ENCODE measurements at regions not wholly inside any gene's neighbourhood (a gene's known extent, or its start where the extent isn't known, plus 50 kb on each side); places are given as distances from the start of the nearest gene placed in this dataset.
"Not testable (repeated sequence)": the region's sequence is repeated elsewhere in the genome, so short reads cannot be mapped to it uniquely, and the experiment has no call there.

DNA sequence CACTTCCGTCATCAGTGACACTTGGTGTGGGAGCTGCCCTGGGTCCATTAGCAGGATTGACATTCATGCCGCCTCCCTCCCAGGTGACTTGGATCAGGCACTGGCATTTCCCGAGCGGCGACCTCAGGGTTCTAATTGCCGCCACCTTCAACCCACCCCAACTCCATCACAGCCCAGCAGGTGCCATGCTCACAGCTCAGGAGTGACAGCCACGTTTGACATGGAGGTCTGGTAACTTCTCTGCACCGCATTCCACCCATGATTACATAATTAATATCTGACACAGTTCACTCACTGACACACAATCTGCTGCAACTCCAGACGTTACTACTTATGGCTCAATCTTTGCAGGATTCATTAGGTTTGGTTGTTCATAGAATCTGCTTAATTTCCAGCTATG is 450.9 kb upstream of the MYT1L start:
- no peak for DNase-seq

DNA sequence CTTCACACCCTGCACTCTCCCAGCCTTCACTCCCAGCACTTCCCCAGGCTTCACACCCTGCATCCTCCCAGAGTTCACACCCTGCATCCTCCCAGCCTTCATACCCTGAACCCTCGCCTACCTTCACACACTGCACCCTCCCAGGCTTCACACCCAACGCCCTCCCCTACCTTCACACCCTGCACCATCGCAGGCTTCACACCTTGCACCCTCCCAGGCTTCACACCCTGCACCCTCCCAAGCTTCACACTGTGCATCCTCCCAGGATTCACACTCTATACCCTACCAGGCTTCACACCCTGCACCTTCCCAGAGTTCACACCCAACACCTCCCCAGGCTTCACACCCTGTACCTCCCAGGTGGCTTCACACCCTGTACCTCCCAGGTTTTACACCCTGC is 448.7 kb upstream of the MYT1L start:
- no peak for DNase-seq

DNA sequence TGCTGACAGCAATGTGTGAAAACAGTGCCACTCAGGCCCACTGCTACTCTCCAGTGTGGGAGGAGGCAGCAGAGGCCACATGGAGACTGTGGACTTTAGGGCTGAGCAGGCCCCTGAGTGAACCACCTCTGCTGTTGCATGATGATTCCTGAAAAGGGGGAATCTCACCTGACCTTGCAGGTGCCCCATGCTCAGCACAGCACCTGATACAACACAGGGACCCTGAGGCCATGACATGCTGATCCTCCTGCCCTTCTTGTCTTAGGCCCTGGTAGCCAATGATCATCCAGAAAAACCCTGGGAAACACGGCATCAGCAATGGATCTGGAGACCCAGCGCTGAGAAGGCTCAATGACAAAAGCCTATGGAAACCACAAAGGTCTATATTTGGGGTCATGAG is 446.8 kb upstream of the MYT1L start:
- DNase-seq = no peak

DNA sequence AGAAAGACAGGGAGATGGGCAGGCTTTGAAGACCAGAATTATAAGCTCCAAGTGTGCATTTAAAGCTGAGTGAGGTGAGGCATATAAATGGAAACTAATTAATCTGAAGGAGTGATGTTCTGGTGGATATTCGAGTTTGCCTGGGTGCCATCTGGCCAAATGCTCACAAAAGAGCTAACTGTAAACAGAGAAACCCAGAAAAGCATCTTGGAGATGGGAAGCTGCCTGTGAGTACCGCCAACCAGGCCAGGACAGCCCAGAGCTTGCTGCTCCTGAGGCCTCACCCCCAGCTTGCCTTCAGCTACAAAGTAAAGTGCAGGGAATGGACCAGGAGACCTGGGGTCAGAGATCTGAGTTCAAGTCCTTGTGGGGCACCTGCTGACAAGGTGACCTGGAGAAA is 446.1 kb upstream of the MYT1L start:
- DNase-seq = no peak

DNA sequence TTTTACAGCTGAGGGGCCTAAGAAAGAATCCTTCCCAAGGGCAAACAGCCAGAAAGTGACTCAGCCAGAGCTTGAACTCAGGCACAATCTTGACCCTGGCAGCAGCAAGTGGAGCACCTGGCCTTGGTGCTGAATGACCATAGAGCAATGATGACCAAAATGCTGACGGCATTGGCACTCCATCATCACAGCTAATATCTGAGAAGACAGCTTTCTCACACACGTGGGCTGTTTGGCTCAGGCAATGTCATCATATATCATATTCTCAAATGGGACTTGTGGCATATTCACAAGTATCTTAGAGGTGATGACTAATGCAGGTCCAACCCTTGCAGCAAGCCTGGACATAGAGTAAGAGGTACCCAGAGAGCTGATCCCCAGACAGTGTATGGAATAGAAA is 443.9 kb upstream of the MYT1L start:
- no peak for DNase-seq

DNA sequence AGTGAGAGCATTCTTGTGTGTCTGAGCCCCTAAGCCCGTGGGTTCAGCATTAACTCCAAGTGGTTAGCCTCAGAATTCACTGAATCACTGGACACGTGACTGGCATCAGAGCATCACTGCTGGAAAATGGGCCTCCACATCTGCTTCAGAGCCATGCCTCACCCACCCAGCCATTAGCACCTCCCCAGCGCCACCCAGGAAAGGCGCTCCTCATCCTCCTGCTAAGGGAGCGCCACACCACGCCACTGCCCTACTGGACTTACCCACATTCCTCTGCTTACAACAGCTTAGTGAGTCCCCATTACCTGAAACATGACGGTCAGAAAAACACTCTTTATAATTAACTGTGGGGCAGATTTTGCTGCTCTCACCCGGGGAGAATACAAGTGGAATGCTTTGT is 442.6 kb upstream of the MYT1L start:
- no peak for DNase-seq

DNA sequence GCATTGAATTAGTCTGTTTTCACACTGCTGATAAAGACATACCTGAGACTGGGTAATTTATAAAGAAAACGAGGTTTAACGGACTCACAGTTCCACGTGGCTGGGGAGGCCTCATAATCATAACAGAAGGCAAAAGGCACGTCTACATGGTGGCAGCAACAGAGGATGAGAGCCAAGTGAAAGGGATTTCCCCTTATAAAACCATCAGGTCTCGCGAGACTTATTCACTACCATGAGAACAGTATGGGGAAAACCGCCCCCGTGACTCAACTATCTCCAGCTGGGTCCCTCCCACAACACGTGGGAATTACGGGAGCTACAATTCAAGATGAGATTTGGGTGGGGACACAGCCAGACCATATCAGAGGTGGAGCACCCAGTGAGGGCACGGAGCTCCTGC is 442.0 kb upstream of the MYT1L start:
- DNase-seq = not testable (repeated sequence)

DNA sequence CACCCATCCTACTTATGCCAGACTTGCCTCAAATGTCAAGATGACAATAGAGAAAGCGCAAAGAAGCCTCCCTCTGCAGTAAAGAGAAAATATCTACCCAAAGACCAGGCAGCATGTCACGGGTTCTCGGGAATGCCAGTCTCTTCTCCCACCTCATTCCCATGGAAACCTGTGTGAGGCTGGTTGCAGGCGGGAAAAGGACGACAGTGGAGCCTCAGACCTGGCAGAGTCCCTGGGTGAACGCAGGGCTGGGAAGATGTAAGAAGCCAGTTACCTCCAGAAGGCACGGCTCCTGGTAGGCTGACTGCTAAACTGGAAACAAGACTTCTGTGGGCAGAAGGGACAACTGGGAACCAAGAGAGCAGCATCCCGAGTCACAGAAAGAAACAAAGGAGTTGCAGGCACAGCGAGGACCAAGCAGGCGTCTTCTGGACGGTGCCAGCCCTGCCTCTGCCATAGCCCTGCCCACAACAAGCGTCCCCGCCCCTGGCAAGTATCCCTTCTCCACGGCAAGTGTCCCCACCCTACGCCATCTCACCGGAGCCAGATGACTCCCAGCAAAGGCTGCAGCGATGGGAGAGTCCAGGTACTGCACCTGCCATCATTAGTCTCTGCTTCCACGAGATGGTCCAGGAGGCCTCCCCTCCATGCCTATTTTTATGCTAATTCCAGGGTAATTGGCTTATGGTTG is 440.8 kb upstream of the MYT1L start:
- no peak for DNase-seq

DNA sequence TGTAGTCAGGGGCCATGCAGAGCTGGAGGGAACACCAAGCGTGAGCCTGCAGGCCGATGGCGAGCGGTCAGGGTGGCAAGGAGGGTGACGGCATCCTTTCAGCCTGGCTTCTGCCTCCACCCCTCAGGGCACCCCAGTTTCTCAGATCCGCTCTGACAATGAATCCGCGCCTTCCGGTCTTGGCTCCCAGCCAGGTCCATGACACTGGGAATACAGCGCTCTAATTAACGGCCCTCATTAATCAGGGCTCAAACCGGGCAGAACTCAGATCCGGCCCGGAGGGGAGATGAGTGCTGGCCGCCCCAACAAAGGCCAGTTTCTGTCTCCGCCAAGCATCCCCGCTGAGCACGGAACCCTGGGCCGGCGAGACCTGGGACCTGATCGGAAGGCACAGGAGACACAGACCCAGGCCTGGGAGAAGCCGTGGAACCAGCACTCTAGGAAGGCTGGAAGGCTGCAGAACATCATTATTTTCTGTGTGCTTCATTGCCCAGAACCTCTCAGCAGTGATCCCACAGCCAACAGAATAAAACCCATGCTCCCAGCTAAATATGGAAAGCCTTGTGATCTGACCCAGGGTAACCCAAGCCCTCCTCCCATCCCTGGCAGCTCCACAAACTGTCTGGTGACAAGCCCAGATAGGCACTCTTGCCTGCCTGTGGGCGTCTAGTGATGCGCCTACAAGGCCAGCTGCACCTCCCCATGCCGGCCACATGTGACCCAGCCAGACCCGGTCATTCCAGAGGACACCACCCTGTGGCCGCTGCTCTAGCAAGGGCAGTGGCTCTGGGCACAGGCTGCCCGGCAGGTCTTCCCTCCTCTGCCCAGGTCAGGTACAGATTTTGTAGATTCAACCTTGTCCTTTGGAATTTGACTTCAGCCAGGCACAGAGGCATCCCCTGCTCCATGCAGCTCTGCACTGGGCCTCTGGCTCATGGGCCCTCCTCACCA is 438.7 kb upstream of the MYT1L start:
- no peak for DNase-seq

DNA sequence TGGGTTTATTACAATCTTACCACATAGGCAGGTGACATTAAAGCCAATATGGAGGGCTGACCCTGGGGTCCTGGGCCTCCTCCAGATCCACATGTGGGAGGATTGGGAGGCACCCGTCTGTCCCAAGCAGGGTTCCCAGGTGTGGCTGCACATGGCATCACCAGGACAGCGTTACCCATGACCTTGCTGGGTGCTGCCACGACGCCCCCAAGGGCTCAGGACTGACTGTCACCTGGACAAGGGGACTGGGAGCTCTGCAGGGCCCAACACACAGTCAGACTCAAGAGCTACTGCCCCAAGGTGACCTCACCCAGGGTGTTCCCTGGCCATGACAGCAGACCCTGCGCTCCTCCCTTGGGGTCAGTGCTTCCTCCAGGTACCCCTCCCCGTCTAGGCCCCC is 437.4 kb upstream of the MYT1L start:
- no peak for DNase-seq

DNA sequence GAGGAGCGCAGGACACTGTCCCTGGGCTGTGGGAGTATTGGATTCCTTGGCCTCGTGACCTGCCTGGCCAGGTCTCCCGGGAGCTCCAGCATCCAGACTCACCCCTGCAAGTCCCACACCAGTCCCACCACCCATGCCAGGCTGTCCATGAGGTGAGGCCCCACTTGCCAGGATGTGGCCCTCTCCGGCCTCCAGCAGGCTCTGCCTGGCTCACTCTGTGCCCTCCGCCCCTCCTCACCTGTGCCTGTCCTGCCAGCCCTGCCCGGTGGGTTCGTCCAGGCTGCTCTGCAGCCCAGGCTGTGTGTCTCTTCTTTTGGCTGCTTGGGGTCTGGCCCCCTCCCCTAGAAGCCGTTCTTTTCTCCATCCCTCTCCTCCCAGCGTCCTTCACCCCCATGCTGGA is 436.8 kb upstream of the MYT1L start:
- DNase-seq = no peak

DNA sequence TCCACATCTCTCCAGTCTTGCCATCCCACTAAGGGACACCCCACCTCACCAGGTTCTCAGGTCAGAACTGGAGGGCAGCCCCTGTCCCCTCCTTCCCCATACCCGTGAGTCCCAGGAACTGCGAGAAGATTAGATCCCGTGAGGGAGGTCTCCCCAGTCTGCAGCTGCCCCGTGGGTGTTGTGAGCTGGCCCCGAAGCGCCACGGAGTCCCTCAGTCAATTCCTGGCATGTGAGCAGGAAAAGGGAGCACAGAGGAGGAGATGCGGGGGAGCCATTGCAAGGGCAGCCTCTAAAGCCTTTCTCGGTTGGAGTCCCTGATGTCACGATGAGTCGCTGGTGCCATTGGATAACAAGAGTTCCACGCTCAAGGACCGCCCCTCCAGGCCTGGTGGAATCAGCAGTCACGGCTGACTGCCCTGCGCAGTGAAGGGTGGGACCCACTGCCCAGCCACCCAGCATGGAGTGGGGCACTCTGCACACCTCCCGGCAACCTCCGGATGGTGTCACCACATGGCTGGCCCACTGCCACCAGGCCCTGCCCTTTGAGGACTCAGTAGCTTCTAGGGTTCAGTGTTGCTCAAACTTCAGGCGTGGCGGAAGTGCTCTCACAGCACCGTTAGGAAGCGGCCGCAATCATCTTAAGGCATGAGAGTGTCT is 434.9 kb upstream of the MYT1L start:
- DNase-seq = no peak

DNA sequence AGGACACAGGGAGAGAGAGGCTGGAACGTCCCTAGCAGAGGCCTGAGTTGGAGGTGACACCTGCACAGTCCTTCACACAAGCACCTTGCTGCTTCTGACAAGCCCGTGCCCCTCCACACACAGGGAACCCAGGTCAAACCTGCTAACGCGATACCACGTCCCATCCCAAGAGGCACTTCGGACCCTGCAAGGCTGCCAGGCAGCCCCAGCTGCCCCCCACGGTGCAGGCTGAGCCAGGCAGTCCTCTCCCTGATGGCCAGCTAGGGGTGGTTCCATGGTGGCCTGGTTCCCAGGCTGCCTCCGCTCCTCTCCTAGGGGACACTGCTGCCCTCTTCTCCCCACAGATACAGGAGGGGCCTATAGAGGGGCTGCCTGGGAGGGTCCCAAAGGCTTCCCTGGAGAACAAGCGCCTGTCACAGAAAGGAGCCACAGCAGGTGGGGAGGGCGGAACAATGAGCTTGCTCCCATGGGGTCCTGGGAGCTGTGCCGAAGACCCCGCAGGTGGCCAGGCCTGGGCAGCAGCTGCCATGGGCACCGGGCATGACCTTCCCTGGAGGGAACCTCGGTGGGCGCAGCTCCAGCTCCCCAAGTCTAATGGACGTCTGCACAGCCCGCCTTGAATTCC is 434.2 kb upstream of the MYT1L start:
- no peak for DNase-seq

DNA sequence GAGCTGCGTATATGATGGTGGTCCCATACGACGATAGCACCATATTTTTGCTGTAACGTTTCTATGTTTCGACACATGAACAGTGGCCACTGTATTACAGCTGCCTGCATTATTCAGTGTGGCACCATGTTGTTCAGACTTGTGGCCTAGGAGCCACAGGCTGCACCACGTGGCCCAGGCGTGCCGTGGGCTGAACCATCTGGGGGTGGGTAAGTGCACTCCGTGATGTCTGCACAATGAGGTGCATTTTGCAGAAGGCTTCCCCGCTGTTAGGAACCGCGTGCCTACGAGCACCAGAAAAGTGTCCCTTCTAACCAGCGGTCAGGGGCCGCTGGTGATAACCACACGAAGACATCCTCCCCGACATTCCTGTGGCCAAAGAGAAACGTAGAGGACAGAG is 433.7 kb upstream of the MYT1L start:
- DNase-seq = no peak

DNA sequence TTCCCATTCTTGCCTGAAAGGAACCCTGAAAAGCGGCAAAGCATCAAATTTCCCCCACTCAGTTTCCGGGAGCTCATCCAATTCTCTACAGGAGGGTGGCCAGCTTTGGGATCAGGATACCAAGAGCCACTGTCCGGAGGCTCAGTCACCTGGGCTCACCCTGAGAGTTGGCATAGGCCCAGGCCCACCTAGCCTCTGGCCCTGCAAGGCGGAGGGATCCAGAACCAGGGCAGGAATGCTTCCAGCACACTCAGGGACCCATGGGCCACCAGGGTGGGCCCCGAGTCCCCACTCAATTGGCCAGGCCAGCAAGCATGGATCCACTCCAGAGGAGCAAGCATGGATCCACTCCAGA is 432.9 kb upstream of the MYT1L start:
- no peak for DNase-seq

DNA sequence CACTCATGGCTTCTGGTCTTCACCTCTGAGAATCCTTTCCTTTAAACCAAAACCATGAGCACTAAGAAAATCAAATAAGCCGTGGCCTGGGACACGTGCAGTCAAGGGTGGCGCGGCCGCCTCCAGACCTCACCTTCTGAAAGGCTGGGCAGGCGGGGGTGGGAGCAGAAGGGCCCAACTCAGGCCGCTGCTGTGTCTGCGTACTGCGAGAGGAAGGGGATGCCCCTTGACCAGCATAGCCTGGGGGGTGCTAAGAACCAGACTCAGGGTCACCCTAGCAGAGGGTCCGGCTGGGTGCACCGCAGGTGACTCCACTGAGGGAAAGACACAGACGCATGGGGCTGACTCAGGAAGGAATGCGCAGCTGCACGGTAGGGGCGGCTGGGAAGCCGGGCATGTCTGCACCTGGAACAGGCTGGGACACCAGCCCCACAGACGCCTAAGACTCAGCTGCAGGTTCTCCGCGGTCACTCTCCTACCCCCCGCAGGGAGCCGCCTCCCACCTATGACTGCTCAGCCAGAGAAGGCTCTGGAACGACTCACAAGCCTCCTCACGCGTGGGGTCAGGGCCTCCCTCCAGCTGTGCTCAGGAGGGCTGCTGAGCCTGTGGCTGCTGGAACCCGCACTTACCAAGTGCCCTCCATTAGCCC is 432.4 kb upstream of the MYT1L start:
- no peak for DNase-seq

DNA sequence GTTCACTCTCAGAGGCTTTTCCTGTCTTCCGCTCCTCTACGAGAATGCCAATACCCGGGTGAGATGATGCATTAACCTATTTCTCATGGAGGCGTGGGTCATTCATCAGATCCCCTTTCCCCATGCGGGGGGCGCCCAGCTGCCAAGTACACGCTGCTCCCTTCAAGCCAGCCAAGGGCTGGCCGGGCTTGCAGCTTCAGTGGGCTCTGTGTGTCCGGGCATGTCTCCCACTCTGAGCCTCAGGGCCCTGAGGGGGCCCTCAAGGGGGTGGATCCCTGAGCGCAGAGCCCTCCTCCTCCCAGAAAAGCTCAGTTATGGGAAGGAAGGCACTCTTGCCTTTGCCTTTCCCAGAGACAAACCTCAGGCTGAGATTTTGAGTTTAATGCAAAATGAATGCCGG is 431.8 kb upstream of the MYT1L start:
- no peak for DNase-seq

DNA sequence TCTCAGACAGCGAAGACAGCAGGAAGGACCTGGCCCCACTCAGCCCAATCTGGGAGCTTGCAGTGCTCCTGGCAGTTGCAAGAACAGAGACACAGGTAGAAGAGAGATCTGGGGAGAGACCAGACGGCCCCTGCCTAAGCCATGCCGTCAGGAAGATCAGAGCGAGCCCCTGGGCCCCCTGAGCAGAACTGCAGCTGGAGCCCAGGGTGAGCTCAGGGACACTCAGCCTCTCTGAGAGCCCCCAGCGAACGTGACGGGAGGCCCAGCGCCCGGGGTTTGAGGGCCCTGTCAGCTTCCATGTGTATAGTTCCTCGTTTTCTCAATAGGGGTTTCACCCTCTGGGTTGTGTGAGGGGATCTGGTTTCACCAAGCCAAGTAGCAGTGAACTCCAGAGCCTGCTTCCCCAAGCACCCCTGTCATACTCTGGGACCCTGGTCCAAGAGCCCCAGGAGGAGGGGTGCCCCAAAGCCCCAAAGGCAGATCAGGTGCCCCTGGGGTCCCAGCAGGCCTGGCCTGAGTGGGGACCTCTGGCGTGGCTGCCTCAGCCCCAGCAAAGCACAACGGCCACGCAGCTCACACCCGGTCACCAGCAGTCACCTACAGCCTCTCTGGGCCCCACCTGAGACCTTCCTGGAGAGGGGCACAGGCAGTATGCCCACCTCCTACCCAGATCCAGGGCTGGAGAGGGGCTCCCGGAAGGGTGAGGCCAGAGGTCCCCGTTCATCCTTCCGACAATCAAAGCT is 431.3 kb upstream of the MYT1L start:
- DNase-seq = no peak

DNA sequence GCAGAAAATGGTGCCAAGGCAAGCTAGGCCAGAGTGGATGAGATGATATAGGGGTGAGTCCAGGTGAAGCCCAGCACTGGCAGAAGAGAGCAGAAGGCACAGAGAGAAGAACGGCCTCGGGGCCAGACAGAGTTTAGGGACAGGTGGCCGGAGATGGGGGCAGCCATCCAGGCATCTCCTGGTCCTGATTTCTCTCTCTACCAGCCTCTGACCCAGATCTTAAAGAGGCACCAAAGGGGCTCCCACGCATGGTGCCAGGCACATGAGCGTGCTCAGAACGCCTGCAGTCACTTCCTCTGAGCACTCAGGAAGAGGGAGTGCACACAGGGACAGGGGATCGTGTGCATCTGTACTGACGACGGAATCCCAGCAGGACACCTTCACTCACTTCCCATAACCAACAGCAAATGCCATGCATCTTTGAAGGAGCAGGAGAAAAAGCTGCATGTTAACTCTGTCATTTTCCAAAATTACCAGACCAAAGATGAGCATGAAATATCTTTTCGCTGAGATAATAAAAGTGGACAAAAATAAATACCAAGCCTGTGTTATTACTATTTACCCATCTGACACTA is 427.8 kb upstream of the MYT1L start:
- no peak for DNase-seq

DNA sequence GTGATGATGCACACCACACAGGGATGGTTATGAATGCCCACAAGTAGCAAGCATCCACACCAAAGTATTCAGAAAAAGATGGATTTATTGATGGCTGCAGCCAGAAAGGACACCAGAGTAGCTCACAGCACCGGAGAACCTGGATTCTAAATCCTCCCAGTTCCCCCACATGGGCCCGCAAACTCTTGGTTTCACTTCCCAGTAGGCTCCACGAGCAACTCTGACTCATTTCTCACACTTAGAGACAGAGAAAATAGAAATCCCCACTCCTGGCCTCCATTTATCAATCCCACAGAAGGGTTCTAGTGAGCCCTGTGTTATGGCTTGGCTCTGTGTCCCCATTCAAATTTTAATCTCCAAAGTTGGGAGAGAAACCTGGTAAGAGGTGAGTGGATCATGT is 426.7 kb upstream of the MYT1L start:
- no peak for DNase-seq

DNA sequence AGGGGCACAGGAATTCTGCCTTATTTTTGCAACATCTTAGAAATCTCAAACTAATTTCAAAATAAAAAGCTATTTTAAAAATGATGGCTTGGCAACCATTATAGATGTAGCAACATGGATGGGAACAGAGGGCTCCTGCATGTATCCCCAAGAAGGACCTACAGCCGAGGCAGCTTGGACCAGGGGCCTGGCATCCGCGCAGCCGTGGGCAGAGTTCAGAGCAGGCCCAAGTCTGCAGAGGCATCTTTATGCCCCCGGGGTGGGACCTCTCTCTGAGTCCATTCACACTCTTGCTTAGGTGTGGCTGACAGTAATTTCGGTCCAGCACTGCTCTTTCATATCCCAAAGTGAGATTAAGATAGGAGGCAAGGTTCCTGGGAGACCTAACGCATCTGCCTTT is 425.8 kb upstream of the MYT1L start:
- no peak for DNase-seq

DNA sequence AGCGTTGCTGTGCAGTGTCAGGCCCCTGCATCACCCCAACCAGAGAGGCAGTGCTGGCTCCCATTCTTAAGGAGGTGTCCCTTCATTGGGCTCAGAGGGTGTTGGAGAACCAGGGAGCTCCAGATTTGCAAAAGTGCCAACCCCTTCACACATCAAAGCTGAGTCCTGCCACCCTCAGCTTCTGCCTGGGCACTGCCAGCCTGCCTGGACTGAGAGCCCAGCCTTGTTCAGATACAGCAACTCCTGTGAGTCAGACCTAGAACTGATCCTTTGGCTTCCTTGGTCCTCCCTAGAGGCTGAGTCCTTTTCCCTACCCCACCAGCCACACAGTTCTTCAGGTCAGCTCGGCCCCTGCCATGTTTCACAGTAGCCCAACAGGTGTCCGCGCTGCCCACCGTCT is 424.9 kb upstream of the MYT1L start:
- no peak for DNase-seq

Data from activated CD4-positive, alpha-beta T cell treated with anti-CD3 and anti-CD28 coated beads, Interleukin-10, Interleukin-2, amounts not matched to agents 100 ng/mL and 50 ng/mL, durations not matched to agents 16 hours and 8 hours (primary cell).